Suppressor macrophage treated with lipopolysaccharide for 1 hour (primary cell): ENCODE measurements at regions not wholly inside any gene's neighbourhood (a gene's known extent, or its start where the extent isn't known, plus 50 kb on each side); places are given as distances from the start of the nearest gene placed in this dataset.

Source experiments
- DNase-seq, 3 donors: peaks; one replicate each; pipeline ENCODE4 v3.0.0-alpha.2; 2020 to 2022

GRCh38 chr5:10842823-10843222, 81.8 kb upstream of the DAP start:
- DNase-seq = no peak

GRCh38 chr5:10839916-10840599, 79.0 kb upstream of the DAP start:
- no peak for DNase-seq

GRCh38 chr5:10839118-10839517, 78.1 kb upstream of the DAP start:
- no peak for DNase-seq

- DNase-seq = peak; percentile 30 to 59 (median 35)
Observed at GRCh38 chr5:10838038-10838437, 77.0 kb upstream of the DAP start.

GRCh38 chr5:10836986-10837385, 76.0 kb upstream of the DAP start:
- DNase-seq = no peak

- no peak for DNase-seq
Observed at GRCh38 chr5:10834695-10835094, 73.7 kb upstream of the DAP start.

GRCh38 chr5:10832987-10833386, 72.0 kb upstream of the DAP start:
- DNase-seq = no peak

GRCh38 chr5:10832421-10832820, 71.4 kb upstream of the DAP start:
- no peak for DNase-seq

GRCh38 chr5:10831419-10831818, 70.4 kb upstream of the DAP start:
- DNase-seq = no peak

- no peak for DNase-seq
Observed at GRCh38 chr5:10828241-10828640, 67.2 kb upstream of the DAP start.

- no peak for DNase-seq
Observed at GRCh38 chr5:10827571-10827970, 66.5 kb upstream of the DAP start.

GRCh38 chr5:10826971-10827370, 65.9 kb upstream of the DAP start:
- no peak for DNase-seq

- peak in 1 of 3 donors; percentile 18 for DNase-seq
Observed at GRCh38 chr5:10825897-10826644, 65.0 kb upstream of the DAP start.

GRCh38 chr5:10812218-10812617, 51.2 kb upstream of the DAP start:
- DNase-seq = no peak
